T-helper 1 cell treated with Interleukin-12 subunit alpha and Interleukin-12 subunit beta and Interleukin-4 antibody, amounts not matched to agents 30 μg/mL and 1 μg/mL, for 36 hours (primary cell): ENCODE measurements at regions not wholly inside any gene's neighbourhood (a gene's known extent, or its start where the extent isn't known, plus 50 kb on each side); places are given as distances from the start of the nearest gene placed in this dataset.

Experiments
- H3K27ac Mint-ChIP-seq: one replicate; pipeline ENCODE4 v1.8.0; 2021; ENCODE audit warnings: mild to moderate bottlenecking, mixed read lengths
- H3K27me3 Mint-ChIP-seq: one replicate; pipeline ENCODE4 v1.8.0; 2021; ENCODE audit warnings: low read depth, mixed read lengths
- H3K36me3 Mint-ChIP-seq: one replicate; pipeline ENCODE4 v1.8.0; 2021; ENCODE audit warnings: low read depth, mixed read lengths
- H3K4me1 Mint-ChIP-seq: one replicate; pipeline ENCODE4 v1.8.0; 2021; ENCODE audit warnings: low read depth, mixed read lengths
- H3K4me3 Mint-ChIP-seq: one replicate; pipeline ENCODE4 v1.8.0; 2021; ENCODE audit warnings: mild to moderate bottlenecking, moderate library complexity, mixed read lengths
- H3K9me3 Mint-ChIP-seq: one replicate; pipeline ENCODE4 v1.8.0; 2021; ENCODE audit warnings: mixed read lengths

- Mint-ChIP-seq H3K27me3 (no peaks in the 10 kb centered on the region), H3K27ac (peak overlapping the region; percentile 7), H3K4me1 (peaks cover 16% of the 10 kb centered on the region), H3K9me3 (no peaks in the 10 kb centered on the region), H3K36me3 (peaks cover 15% of the 10 kb centered on the region), H3K4me3 (no peak overlapping the region)
Measured at GRCh38 chr6:144725736-144726522, 440.8 kb downstream of the UTRN start.

GRCh38 chr6:144728804-144729203 is 443.7 kb downstream of the UTRN start:
- Mint-ChIP-seq H3K36me3 (peaks cover 24% of the 10 kb centered on the region), H3K9me3 (no peaks in the 10 kb centered on the region), H3K4me1 (peaks cover 12% of the 10 kb centered on the region), H3K4me3 (no peak overlapping the region), H3K27ac (no peak overlapping the region), H3K27me3 (no peaks in the 10 kb centered on the region)

- Mint-ChIP-seq H3K36me3 (peaks cover 26% of the 10 kb centered on the region), H3K9me3 (no peaks in the 10 kb centered on the region), H3K4me1 (peaks cover 12% of the 10 kb centered on the region), H3K27me3 (no peaks in the 10 kb centered on the region), H3K27ac (no peak overlapping the region), H3K4me3 (no peak overlapping the region)
Measured at GRCh38 chr6:144729502-144729901, 444.4 kb downstream of the UTRN start.

DNA sequence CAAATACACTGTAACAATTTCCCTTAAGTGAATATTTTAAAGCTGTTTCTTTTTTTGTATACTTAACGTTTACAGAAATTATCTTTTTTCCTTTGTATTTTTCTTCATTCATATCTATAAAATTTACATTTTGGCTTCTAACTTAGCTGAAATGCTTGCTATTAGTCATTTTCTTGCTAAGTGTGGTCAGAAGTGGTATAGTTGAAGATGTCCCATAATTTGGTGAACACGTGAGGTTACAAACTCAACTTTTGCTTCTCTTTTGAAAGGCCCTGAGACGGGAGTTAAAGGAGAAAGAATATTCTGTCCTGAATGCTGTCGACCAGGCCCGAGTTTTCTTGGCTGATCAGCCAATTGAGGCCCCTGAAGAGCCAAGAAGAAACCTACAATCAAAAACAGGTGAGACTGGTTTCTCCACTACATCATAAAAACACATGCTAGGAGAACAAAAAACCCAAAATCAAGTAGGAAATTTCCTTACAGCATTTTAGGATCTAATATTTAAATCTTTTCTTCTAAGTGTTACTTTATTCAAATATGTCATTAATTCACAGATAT is 445.0 kb downstream of the UTRN start:
- Mint-ChIP-seq H3K9me3 (no peaks in the 10 kb centered on the region), H3K27ac (no peak overlapping the region), H3K4me3 (no peak overlapping the region), H3K4me1 (peaks cover 12% of the 10 kb centered on the region), H3K27me3 (no peaks in the 10 kb centered on the region), H3K36me3 (peaks cover 26% of the 10 kb centered on the region)

GRCh38 chr6:144731229-144731628 is 446.1 kb downstream of the UTRN start:
- Mint-ChIP-seq H3K4me3 (no peak overlapping the region), H3K27me3 (no peaks in the 10 kb centered on the region), H3K36me3 (peaks cover 25% of the 10 kb centered on the region), H3K4me1 (peaks cover 10% of the 10 kb centered on the region), H3K9me3 (no peaks in the 10 kb centered on the region), H3K27ac (no peak overlapping the region)

- H3K36me3 Mint-ChIP-seq, result peaks cover 28% of the 10 kb centered on the region
- H3K4me1 Mint-ChIP-seq, result no peaks in the 10 kb centered on the region
- no peaks in the 10 kb centered on the region for H3K27me3 Mint-ChIP-seq
- no peaks in the 10 kb centered on the region for H3K9me3 Mint-ChIP-seq
- H3K27ac Mint-ChIP-seq, result no peak overlapping the region
- no peak overlapping the region for H3K4me3 Mint-ChIP-seq
Measured at GRCh38 chr6:144736763-144737162, 451.6 kb downstream of the UTRN start.

DNA sequence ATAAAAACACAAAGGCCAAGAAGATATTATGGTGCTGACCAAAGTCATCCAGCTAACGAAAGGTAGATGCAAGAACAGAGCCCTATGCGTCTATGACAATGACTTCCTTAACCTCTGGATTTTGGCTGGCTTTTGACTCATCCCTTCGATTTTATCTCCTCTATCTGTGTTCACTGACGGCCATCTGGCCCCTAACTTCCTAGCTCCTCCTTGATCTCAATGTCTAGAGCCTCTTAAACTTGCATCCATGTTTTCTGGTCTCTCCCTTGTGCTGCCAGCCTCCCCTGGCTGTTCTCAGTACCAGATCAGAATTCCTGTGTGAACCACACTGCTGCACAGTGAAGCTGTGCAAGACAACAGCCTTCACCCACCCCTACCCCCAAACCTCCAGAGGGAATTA is 452.9 kb downstream of the UTRN start:
- Mint-ChIP-seq H3K36me3 (peaks cover 22% of the 10 kb centered on the region), H3K4me1 (no peaks in the 10 kb centered on the region), H3K27me3 (no peaks in the 10 kb centered on the region), H3K4me3 (no peak overlapping the region), H3K27ac (no peak overlapping the region), H3K9me3 (no peaks in the 10 kb centered on the region)

- Mint-ChIP-seq H3K9me3 (no peaks in the 10 kb centered on the region), H3K36me3 (peaks cover 10% of the 10 kb centered on the region)
Measured at GRCh38 chr6:144739873-144740272, 454.7 kb downstream of the UTRN start.

DNA sequence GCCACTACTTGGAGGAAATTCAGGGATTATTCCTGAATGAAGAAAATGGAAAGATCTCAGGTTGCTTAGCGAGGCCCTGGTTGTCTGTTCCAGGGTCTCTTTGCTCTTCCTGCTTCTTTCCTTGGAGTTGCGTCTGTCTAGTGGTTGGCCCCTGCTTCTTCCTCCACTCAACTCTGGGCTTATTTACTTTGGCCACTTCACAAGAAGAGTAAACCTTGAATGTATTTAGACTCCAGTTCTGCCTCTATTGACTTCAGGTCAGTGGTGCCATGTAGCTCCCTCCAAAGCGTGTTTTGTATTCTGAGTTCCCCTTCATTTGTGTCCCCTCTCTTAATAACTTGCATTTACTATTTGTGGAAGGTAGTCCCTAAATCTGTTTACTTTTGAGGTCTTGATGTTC is 456.5 kb downstream of the UTRN start:
- Mint-ChIP-seq H3K36me3 (peaks cover 9% of the 10 kb centered on the region), H3K4me1 (no peaks in the 10 kb centered on the region), H3K4me3 (no peak overlapping the region), H3K27me3 (no peaks in the 10 kb centered on the region), H3K27ac (no peak overlapping the region), H3K9me3 (no peaks in the 10 kb centered on the region)

More at GRCh38 chr6:144739873-144740272, 454.7 kb downstream of the UTRN start:
- H3K4me1 Mint-ChIP-seq, result no peaks in the 10 kb centered on the region
- no peak overlapping the region for H3K4me3 Mint-ChIP-seq
- no peak overlapping the region for H3K27ac Mint-ChIP-seq
- no peaks in the 10 kb centered on the region for H3K27me3 Mint-ChIP-seq

- Mint-ChIP-seq H3K9me3 (no peaks in the 10 kb centered on the region), H3K4me1 (peaks cover 6% of the 10 kb centered on the region), H3K27me3 (no peaks in the 10 kb centered on the region), H3K36me3 (peaks cover 7% of the 10 kb centered on the region), H3K27ac (no peak overlapping the region), H3K4me3 (no peak overlapping the region)
Measured at GRCh38 chr6:144742779-144743178, 457.6 kb downstream of the UTRN start.

GRCh38 chr6:144744720-144745119 is 459.6 kb downstream of the UTRN start:
- no peak overlapping the region for H3K4me3 Mint-ChIP-seq
- H3K27me3 Mint-ChIP-seq, result no peaks in the 10 kb centered on the region
- H3K27ac Mint-ChIP-seq, result no peak overlapping the region
- H3K9me3 Mint-ChIP-seq, result no peaks in the 10 kb centered on the region
- peaks cover 6% of the 10 kb centered on the region for H3K36me3 Mint-ChIP-seq
- H3K4me1 Mint-ChIP-seq, result peaks cover 6% of the 10 kb centered on the region

- no peaks in the 10 kb centered on the region for H3K9me3 Mint-ChIP-seq
- H3K4me3 Mint-ChIP-seq, result no peak overlapping the region
- H3K36me3 Mint-ChIP-seq, result peaks cover 10% of the 10 kb centered on the region
- H3K27me3 Mint-ChIP-seq, result no peaks in the 10 kb centered on the region
- no peak overlapping the region for H3K27ac Mint-ChIP-seq
- H3K4me1 Mint-ChIP-seq, result peaks cover 6% of the 10 kb centered on the region
Measured at GRCh38 chr6:144745439-144745838, 460.3 kb downstream of the UTRN start.

GRCh38 chr6:144746902-144747469 is 461.9 kb downstream of the UTRN start:
- Mint-ChIP-seq H3K9me3 (no peaks in the 10 kb centered on the region), H3K27me3 (no peaks in the 10 kb centered on the region), H3K27ac (no peak overlapping the region), H3K4me1 (peaks cover 6% of the 10 kb centered on the region), H3K4me3 (no peak overlapping the region), H3K36me3 (peaks cover 11% of the 10 kb centered on the region)

DNA sequence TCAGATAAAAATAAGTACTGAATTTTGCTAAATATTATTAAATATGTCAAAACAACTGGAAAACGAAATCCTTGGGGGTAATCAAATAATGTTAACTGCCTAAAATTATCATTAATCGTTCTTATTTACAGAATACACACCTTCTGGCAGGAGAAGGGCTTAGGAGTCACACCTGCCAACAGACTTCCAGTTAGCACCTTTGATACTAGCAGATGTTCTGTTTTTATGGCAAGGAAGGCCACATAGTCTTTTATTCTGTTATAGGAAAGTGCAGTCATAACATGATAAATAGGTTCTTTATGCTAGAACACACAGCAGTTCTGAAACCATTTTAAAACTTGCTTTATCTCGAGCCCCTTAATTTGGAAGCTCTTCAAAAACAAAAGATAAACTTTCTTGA is 464.1 kb downstream of the UTRN start:
- Mint-ChIP-seq H3K4me1 (peaks cover 6% of the 10 kb centered on the region), H3K36me3 (peaks cover 16% of the 10 kb centered on the region)

GRCh38 chr6:144753023-144753705 is 468.0 kb downstream of the UTRN start:
- Mint-ChIP-seq H3K9me3 (no peaks in the 10 kb centered on the region), H3K36me3 (peaks cover 18% of the 10 kb centered on the region), H3K27me3 (no peaks in the 10 kb centered on the region), H3K4me1 (no peaks in the 10 kb centered on the region), H3K4me3 (no peak overlapping the region), H3K27ac (no peak overlapping the region)

More for the DNA sequence above, 464.1 kb downstream of the UTRN start:
- H3K27me3 Mint-ChIP-seq, result no peaks in the 10 kb centered on the region
- no peaks in the 10 kb centered on the region for H3K9me3 Mint-ChIP-seq
- H3K4me3 Mint-ChIP-seq, result no peak overlapping the region
- H3K27ac Mint-ChIP-seq, result no peak overlapping the region
